SK-N-MC (cell line): ENCODE measurements at regions not wholly inside any gene's neighbourhood (a gene's known extent, or its start where the extent isn't known, plus 50 kb on each side); places are given as distances from the start of the nearest gene placed in this dataset.

Experiments
- EZH2 ChIP-seq: fragments of 200-600 bp; sonication (generic); IDR thresholded peaks from one replicate; pipeline ENCODE4 v1.6.1; 2017; ENCODE audit warnings: antibody characterized with exemption
- FOXP2 ChIP-seq: optimal IDR thresholded peaks from 2 replicates; pipeline ENCODE3; 2011; ENCODE audit warnings: mild to moderate bottlenecking, moderate library complexity; ENCODE audit not compliant: insufficient read depth; ENCODE audit errors: extremely low read length, control extremely low read depth
- POLR2AphosphoS5 ChIP-seq: IDR thresholded peaks from 2 replicates; pipeline ENCODE4 v1.6.1; 2012; ENCODE audit warnings: mild to moderate bottlenecking, low read depth, low read length, borderline replicate concordance

DNA sequence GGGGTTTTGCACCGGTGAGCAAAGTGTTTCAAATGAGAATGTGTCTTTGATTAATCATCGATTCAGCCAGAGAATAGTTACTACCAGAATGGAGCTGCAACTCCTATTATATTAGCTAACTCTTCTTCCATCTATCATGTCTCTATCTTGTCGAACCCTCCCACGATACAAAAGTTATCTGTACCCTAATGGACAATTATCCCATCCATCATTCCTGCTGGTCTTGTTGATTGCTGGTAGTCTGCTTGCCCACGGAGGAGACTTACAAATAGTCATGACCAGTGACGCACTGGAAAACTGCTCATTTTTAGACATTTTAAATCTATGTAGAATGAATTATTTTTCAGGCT is 67.5 kb downstream of the RTL9 start:
- TF ChIP-seq EZH2 (no peak), POLR2AphosphoS5 (no peak), FOXP2 (no peak)
